EH (cell line): ENCODE measurements at regions not wholly inside any gene's neighbourhood (a gene's known extent, or its start where the extent isn't known, plus 50 kb on each side); places are given as distances from the start of the nearest gene placed in this dataset.

Experiments used
- DNase-seq: peaks from one replicate; pipeline ENCODE4 v3.0.0-alpha.2; 2015; ENCODE audit warnings: low read depth

DNA sequence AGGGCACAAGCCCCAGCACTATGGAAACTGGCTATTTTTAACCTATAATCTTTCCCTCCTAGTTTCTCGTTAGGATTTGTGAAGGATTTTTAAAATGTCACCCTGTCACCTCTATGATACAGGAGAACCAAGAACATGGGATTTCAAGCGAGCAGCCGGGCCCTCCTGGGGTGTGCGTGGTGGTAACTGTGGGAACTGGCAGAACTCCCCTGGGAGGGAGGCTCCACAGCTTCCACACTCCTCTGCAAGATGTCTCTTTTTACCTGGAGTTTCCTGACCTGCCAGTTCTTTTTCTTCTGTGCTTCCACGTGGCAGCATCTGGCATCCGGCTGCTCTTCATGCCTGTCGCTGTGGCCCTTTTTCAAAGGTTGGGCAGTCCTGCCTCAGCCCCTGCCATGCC, 386.3 kb upstream of the MYT1L start:
- DNase-seq: no peak

DNA sequence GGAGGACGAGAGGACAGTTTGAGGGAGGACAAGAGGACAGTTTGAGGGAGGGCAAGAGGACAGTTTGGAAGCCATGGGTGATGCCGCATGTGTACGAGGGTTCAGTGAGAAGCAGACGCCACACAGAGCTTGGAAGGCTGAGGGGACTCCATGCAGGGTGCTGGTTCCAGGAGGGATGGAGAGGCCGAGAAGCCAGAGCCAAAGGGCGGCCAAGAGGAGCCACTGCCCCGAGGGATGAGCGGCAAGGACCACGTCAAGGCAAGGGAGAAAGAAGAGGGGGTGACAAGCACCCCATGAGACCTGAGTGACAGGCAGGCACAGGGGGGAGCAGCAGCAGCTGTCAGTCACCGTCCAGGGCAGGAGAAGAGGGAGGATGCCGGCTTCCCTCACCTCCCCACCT, 385.7 kb upstream of the MYT1L start:
- DNase-seq: no peak

DNA sequence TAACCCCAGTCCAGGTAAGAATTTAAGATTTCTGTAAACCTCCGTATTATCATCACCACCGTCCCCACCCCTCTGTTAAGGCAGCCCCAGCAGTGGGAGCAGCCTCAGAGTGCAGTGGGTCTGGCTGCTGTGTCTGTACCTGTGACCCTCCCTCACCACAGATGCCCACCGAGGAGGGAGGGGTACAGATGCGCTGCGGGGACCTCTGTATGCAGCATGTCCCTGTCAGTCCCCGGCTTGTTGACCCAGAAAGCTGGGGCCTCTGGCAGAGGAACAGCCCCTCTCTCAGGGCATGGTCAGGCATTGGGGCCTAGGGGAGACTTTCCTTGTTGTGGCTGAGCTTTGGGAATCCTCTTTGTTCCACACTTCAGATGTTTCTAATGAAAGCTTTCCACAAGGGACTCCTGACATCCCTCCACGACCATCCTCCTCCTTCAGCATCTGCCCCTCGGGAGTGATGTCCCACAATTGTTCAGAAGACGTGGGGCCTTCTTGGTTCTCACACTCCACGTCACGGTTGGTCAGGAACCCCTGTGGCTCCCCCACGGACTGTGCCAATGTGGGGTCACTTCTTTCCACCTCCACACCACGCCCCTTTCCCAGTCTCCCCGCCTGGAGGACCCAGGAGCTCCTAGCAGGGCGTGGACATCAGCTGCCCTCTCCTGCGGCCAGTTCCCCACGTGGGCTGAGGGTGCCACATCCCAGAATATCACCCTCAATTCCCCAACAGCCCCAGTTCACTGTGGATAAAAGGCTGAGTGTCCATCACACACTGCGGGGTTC, 384.2 kb upstream of the MYT1L start:
- DNase-seq: no peak

DNA sequence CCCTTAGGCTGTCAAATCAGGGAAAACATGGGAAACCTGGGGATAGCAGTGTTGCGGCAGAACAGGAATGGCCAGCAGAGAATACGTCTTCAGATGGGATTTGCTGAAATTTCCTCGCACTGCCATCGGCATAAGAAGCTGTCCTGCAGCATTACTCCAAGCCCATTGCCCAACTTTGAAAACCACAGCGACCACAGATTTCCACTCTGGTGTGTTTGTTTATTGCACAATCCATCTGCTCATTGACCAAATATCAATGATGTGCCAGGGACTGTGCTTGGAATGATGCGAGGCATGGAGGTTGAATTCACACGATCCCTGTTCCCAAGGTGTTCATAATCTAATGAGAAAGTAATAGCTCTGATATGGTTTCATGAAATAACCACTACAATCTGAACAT, 383.3 kb upstream of the MYT1L start:
- no peak for DNase-seq

DNA sequence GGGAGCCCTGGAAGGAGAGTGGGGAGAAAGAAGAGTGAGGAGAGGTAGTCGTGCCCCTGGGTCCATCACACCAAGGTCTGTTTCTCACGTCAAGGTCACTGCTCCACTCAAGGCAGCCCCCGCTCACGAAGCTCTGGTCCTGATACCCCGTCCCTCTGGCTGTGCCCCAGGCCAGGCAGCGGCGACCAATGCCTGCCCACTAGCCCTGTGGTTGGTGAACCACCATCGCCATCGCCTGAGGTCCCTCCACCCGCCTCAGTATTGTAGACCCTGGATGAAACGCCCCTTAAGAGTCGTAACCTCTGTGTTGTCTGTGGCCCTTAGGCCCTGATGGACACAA, 378.3 kb upstream of the MYT1L start:
- DNase-seq: no peak

DNA sequence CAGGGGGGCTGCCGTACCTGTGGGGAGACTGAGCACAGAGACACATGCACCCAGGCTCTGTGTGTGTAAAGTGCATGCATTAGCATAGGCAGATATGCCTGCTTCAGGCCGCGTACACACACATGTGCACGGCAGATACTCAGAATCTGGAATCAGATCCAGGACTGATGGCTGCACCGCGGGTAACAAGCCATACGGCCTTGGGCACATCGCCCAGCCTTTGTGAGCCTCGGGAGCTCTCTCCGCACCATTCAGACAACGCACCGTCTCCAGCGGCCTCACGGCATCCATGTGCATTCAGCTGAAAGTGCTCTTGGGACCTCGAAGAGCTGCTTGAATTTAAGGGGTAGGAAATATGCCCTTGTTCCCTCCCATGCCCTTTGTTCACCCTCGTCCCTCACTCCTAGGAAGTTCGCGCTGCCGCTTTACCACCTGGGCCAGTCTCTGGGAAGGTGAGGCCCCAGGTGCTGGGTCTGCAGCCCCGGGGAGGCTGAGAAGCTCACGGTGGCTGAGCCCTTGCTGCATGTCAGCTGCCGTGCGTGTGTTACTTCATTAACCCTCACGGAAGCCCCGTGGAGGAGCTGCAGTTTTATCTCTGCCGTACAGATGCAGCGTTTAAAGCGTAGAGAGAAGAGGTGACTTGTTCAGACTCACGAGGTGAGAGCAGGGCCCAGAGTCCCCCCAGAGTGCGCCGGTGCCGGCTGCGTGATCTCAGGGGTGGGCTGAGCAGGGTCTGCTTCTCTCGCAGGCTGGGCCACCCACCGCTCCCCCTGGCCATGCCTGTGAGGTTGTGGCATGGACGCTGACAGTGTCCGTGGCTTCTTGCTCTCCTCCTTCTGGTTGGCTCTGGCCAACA, 377.7 kb upstream of the MYT1L start:
- no peak for DNase-seq

DNA sequence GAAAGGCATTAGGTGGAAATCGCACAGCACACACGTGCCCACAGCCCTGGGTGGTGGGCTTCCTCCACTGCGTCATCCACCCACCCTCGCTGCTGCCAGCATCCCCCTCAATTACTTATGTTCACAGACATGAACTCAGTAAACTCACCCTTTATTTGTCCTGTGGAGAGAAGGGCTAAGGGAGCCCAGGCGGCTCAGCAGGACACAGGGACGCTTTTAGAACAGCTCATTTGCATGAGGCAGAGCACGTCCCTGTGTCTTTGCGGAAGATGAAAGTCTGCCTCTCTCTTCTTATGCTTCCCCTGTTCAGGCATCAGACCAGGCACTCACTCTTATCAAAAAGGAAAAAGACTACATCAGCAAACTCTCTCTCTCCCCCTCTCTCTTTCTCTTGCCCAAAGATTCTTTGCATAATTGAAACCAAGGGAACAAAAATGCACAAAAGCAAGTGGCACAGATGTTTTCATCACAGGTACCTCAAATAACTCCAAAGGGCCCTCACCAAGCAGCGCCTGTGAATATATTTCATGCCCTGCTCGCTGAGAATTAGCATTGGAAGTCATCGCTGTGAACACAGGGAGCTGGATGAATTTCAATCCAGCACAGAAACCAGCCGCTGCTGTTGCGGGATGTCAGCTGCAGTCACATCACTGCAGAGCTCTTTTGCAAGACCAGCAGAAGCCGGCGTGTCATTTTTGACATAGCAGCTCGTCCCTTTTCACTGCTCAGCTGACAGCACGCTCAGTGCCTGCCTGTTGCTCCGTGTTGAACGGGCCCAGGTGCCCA, 376.3 kb upstream of the MYT1L start:
- no peak for DNase-seq

DNA sequence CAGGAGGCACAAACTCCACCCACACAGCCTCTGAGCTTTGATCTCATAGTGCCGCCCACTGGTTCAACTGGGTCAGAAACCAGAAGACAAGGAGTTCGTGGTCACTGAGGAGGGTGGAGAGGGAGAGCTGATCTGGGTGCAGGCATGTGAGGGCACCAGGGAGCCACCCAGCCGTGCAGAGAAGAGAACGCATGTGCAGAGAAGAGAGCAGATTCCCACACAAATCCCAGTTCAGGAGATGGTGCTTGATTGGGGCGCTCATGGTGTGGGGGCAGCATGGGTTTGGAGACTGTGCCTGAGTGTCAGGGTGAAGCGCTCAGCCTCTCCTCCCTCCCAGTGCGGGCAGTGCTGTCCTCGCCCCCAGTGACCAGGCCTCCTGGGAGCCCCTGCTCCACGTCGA, 375.2 kb upstream of the MYT1L start:
- no peak for DNase-seq

DNA sequence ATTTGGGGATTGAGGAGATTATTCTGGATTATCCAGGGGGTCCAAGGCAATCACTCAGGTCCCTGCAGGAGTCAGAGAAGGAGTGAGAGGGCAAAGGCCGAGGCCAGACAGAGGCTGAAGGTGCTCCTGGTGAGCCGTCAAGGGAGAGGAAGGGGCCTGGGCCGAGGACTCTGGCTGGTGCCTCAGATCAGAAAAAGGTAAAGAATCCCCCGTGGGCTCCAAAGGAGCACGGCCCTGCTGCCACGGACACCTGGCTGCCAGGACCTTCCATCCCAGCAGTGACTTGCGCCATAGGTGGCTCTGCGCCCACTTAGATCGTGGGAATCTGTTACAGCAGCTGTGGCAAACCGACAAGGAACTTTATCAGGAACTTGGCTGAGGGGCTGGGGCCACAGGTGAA, 374.8 kb upstream of the MYT1L start:
- no peak for DNase-seq

DNA sequence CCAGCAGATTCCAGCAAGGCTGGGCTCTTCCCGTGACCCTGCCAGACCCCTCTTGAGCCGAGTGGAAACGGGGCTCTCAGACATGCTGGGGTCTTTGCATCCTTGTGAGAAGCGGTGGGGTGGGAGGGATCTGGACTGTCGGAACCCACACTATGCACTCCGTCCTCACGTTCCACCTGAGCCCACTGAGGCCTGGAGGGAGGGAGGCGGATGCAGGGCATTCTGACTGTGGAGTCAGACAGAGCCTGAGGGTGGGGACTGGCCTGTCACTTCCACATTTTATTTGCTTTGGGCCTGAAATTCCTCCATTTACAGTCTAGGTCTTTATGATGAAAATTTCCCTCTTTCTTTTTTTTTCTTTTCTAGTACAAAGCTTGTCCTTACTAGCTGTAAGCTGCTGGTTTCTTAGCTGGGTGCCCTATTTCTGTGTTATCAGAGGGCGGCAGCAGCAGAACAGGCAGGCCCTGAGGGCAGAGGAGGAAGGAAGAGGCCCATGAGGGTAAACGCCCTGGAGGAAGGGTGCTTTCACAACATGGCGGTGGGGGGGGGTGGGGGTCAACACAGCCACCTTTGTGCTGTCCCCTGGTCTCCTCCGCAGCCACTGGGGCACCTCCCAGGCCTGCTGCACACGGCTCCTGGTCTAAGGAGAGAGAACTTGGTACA, 373.5 kb upstream of the MYT1L start:
- no peak for DNase-seq

DNA sequence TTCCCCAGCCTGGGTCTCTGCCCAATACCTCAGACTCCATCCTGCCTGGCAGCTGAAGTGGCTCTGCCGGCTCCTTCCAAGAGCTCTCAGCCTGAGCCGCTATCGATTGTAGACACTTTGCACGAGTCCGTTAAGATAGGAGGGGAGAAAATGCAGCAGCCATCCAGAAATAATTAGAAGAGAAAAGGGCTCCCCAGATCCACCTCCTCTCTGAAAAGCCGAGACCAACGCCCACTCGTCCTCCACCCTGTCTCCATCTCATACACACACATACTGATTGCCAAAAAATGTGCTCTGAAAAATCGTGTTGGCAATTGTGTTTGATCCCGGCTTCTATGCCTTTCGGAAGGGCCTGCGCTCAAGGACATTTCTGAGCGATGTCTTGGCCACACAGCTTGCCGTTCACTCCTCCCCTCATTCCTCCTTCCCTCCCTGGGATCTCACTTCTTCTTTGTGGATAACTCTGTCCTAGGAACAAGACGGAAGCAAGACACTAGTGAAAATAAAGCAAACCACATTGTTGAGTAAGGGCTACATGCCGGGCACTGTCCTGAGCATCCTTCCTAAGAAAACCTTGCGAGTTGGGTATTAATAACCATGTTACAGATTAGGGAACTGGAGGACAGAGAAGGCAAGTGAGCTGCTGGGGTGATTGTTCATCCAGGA, 372.8 kb upstream of the MYT1L start:
- no peak for DNase-seq

DNA sequence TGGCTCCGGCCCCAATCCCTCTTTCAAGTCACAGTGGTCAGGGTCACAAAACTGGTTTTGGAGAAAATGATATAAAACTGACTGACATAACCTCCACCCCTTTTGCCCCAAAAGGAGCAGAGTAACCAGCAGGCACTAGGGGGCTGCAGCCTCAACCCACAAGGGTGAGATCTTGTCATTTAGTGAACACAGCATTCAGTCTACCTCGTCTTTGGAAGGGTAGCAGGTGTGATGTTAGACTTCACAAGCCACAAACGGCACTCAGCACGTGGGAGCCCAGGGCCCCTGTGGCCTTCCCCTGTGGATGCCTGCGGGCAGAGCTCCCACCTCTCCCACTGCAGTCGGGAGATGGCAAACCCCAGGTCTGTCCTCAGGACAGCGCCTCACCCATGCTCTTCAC, 372.1 kb upstream of the MYT1L start:
- no peak for DNase-seq

DNA sequence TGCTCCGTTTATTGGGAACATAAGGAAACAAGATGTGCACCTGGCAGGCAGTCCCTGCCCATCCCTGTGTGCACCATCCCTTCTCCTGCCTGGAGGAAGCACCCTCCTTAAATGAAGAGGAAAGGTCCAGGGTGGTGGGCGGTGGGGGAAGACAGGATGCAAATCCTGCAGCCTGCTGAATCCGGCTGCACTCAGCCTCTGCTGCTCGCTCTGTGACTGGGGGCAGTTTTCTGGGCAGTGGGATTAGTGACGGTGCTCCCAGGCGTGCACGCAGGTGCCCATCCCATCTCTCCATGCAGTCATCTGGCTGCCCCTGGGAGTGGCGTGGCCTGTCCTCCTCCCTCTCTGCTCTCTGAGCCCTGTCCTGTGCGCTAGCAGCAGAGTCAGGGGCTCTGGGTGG, 371.3 kb upstream of the MYT1L start:
- no peak for DNase-seq

DNA sequence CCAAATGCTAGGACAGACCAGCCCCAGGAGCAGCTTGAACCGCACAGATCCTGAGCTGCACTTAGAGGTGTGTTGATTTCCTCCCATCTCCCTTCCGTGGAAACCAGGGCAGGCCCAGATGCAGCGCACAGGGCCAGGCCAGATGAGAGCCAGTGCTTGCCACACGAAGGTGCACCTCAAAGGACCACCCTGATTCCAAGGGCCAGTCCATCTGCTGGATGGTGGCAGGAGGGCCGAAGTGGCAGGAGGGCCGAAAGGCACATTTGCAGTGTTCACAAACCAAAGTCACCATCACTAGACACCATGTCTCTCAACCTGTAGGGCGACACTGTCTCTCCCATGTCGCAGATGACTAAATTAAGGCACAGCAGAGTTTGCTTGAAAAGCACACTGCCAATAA, 370.7 kb upstream of the MYT1L start:
- no peak for DNase-seq

DNA sequence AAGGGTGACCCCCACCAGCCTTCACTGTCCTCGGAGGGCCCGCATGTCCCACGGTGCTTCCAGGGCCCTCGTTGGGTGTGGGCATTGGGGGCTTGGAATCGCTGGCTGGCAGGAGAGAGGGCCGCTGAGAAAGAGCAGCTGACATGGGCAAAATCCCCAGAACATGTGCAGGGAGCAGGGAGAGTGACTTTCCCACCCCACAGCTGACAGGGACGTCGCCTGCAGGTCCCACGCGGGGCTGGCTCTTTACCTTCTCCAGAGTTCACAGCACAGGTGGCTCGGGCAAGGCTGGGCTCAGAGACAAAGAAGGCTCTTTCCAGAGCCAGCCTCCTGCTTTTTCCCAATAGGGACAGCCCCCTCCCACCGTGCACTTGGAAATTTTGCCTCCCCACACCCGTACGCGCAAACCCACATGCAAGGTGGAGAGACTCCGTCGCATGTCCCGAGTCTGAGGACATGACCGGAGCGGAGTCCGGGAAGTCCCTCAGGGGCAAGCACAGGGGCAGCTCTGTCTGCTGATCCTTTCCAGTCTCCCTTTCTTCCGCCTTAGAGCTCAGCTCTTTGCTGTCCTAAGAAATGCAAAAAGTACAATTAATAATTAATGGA, 370.2 kb upstream of the MYT1L start:
- DNase-seq: no peak

DNA sequence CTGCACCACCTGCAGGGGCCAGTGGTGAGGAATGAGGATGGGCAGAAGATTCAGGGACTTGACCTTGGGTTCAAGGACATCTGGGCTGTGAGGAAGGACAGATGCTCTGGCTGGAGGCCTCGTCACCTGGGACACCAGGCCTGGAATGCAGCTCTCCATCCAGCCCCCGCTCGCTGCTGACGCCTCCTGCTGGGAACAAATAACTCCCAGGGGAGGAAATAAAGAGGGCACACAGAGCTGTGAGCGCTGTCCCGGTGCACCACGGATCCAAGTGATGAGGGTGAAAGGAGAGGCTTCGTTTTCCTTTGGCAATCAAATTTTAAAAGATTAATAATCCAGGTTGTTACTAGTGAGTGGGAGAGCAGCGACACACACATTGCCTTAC, 368.0 kb upstream of the MYT1L start:
- no peak for DNase-seq

DNA sequence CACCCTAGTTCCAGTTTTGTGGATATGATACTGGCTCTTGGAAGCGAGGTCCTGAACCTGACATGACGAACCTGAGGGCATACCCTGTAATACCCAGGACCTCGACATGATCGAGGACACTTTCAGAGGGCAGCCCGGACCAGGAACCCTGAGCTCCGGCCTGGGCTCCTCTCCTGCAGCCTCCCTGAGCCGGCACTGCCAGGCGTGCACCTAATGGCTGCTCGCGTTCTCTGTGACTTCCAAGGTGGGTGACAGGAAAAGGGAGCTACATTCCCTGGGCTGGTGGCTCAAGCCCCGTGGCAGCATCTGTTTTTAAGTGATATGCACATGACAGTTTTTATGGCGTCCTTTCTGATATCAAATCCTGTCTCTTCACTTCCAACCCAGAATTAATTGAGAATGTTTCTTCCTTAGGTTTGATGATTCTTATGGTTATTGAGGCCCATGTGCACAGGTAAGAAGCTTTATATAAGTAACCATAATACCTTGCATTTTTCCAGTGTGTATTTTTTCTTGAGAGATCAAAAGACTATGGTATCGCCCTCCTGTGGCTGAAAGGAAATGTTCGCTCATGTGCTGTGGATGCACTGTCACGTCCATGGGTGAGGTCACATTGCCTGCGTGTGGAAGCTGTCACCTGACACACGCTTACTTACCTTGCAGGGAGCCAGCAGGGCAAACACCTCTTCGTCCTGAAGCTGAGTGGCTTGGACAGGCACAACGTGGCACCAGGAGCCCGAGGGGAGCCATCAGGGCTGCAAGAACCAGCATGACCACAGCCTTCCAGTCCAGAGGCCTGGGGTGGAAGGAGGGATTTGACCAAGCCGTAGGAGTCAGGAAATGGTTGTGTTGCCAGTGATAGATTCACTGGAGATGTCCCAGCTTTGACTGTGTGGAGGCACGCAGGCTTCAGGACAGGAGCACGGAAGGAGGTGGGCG, 367.4 kb upstream of the MYT1L start:
- no peak for DNase-seq

DNA sequence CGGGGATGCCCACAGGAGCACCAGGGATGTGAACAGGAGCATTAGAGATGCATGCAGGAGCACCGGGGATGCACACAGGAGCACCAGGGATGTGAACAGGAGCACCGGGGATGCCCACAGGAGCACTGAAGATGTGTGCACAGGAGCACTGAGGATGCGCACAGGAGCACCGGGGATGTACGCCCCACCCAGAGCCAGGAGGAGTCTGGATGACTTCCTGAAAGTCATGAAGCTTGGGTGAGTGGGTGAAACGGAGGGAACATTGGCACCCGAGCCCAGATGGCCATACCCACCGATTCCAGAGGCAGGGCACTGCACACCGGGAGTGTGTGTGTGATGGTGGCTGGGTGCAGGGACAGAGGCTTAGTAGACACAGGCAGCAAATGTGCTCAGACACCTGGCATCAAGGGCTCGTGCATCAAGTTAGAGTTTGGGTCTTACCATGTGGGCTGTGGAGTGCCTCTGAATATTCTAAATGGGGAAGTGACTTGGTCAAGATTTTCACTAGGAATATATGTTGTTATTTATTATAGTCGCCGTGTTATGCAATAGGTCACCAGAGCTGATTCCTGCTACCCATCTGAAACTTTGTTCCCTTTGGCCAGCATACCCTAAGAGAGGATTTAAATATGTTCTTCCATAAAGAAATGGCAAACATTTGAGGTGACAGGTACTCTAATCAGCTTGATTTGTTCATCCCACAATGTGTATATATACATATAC, 365.8 kb upstream of the MYT1L start:
- no peak for DNase-seq

DNA sequence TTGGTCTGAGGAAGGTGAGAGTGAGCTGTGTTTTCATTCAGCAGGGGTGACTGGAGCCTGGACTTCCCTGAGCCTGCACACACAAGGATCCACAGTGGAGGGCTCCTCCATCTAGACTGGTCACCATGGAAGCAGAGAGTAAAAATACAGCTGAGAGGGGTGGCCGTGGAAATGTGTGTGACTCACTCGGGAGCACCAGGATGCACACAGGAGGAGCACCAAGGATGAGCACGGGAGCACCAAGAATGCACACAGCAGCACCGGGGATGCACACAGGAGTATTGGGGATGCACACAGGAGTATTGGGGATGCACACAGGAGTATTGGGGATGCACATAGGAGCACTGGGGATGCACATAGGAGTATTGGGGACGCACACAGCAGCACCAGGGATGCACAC, 365.2 kb upstream of the MYT1L start:
- no peak for DNase-seq

DNA sequence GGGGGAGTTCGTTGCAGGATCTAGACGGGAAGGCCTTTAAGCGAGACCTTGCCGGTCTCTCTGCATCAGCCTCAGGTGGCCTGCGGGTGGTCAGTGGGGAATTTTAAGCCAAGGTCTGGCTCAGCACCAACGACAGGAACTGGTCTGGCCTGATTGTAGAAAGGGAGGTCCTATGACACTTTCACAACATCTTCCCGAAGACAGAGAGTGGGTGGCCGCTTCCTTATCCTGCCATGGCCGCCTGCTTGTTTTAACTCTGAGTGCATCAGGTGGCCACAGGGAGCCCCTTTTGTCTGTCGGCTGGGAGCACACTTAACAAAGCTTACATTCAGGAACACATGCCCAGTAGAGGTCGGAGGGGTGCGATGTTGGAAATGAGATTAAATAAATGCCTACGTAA, 363.7 kb upstream of the MYT1L start:
- DNase-seq: no peak
